NB4 (cell line): ENCODE measurements at regions not wholly inside any gene's neighbourhood (a gene's known extent, or its start where the extent isn't known, plus 50 kb on each side); places are given as distances from the start of the nearest gene placed in this dataset.

Source experiments
- CTCF ChIP-seq: IDR thresholded peaks from one replicate; pipeline ENCODE4 v1.5.1; 2012; ENCODE audit warnings: low read depth, low read length
- MAX ChIP-seq: IDR thresholded peaks from 2 replicates; pipeline ENCODE4 v1.6.1; 2011; ENCODE audit warnings: low read depth, low read length
- MYC ChIP-seq: IDR thresholded peaks from 2 replicates; pipeline ENCODE4 v1.6.1; 2011; ENCODE audit warnings: low read depth, low read length
- POLR2A ChIP-seq: IDR thresholded peaks from 2 replicates; pipeline ENCODE4 v1.6.1; 2011; ENCODE audit warnings: mild to moderate bottlenecking; ENCODE audit not compliant: insufficient read length; ENCODE audit errors: extremely low read depth

GRCh38 chr6:154895841-154896240, 99.3 kb upstream of the TIAM2 start:
- TF ChIP-seq POLR2A: no peak
- no peak for TF ChIP-seq CTCF
- TF ChIP-seq MYC: no peak
- no peak for TF ChIP-seq MAX
